GM23338 (cell line): ENCODE measurements at regions not wholly inside any gene's neighbourhood (a gene's known extent, or its start where the extent isn't known, plus 50 kb on each side); places are given as distances from the start of the nearest gene placed in this dataset.

Experiments used
- ATAC-seq: fragments of 200-7000 bp; cut with Tn5 transposase; 3 replicates; pipeline ENCODE4 v1.9.1; 2020
- DNase-seq: peaks from one replicate; pipeline ENCODE4 v3.0.0-alpha.2; 2015; ENCODE audit warnings: low spot score
- H2AFZ ChIP-seq: fragments of 200-600 bp; sonication (generic); 2 replicates; pipeline ENCODE4 v1.8.0; 2016; ENCODE audit warnings: antibody characterized with exemption, mild to moderate bottlenecking, moderate library complexity
- H3F3A ChIP-seq: fragments of 200-600 bp; sonication (generic); replicated peaks from 2 replicates; pipeline ENCODE4 v1.8.0; 2017; ENCODE audit warnings: antibody characterized with exemption, mixed run types, low read depth
- H3K27ac ChIP-seq: fragments of 200-600 bp; sonication (generic); 2 replicates; pipeline ENCODE4 v1.6.1; 2016; ENCODE audit warnings: low read depth
- H3K27me3 ChIP-seq: fragments of 200-600 bp; sonication (generic); 2 replicates; pipeline ENCODE4 v1.8.0; 2016; ENCODE audit warnings: mild to moderate bottlenecking, mixed run types, moderate library complexity; ENCODE audit not compliant: insufficient read depth
- H3K36me3 ChIP-seq: fragments of 200-600 bp; sonication (generic); 2 replicates; pipeline ENCODE4 v1.8.0; 2016; ENCODE audit warnings: mild to moderate bottlenecking; ENCODE audit not compliant: insufficient read depth
- H3K4me1 ChIP-seq: fragments of 200-600 bp; sonication (generic); 2 replicates; pipeline ENCODE4 v1.8.0; 2016; ENCODE audit warnings: mild to moderate bottlenecking, moderate library complexity; ENCODE audit not compliant: insufficient read depth
- H3K4me2 ChIP-seq: fragments of 200-600 bp; sonication (generic); 2 replicates; pipeline ENCODE4 v1.7.1; 2017; ENCODE audit warnings: mixed run types
- H3K4me3 ChIP-seq: fragments of 200-600 bp; sonication (generic); 2 replicates; pipeline ENCODE4 v1.6.1; 2016; ENCODE audit warnings: mixed run types
- H3K79me2 ChIP-seq: fragments of 200-600 bp; sonication (generic); replicated peaks from 2 replicates; pipeline ENCODE4 v1.8.0; 2017; ENCODE audit warnings: mild to moderate bottlenecking; ENCODE audit not compliant: insufficient read depth
- H3K9me2 ChIP-seq: fragments of 200-600 bp; sonication (generic); 2 replicates; pipeline ENCODE4 v1.8.0; 2017; ENCODE audit not compliant: insufficient read depth
- H4K20me1 ChIP-seq: fragments of 200-600 bp; sonication (generic); replicated peaks from 2 replicates; pipeline ENCODE4 v1.8.0; 2017; ENCODE audit warnings: mild to moderate bottlenecking; ENCODE audit not compliant: insufficient read depth
- H3K27ac Mint-ChIP-seq: 2 replicates; pipeline ENCODE4 v1.8.0; 2020; ENCODE audit warnings: inconsistent platforms, mild to moderate bottlenecking, moderate library complexity, mixed read lengths
- H3K27me3 Mint-ChIP-seq: 3 replicates; pipeline ENCODE4 v1.8.0; 2022; ENCODE audit warnings: low read depth, mild to moderate bottlenecking, moderate library complexity, mixed read lengths, inconsistent platforms; ENCODE audit not compliant: insufficient read depth, poor library complexity
- H3K36me3 Mint-ChIP-seq: 3 replicates; pipeline ENCODE4 v1.8.0; 2021; ENCODE audit warnings: low read depth, mild to moderate bottlenecking, inconsistent platforms, moderate library complexity, mixed read lengths
- H3K4me1 Mint-ChIP-seq: 3 replicates; pipeline ENCODE4 v1.8.0; 2020; ENCODE audit warnings: mild to moderate bottlenecking, inconsistent platforms, mixed read lengths
- H3K4me3 Mint-ChIP-seq: 3 replicates; pipeline ENCODE4 v1.8.0; 2021; ENCODE audit warnings: moderate library complexity, mild to moderate bottlenecking, inconsistent platforms, mixed read lengths
- H3K9me3 Mint-ChIP-seq: 3 replicates; pipeline ENCODE4 v1.8.0; 2020; ENCODE audit warnings: moderate library complexity, mild to moderate bottlenecking, inconsistent platforms, mixed read lengths
- CREB1 ChIP-seq: fragments of 250-450 bp; sonication (Bioruptor Pico); IDR thresholded peaks from 2 replicates; pipeline ENCODE4 v1.5.0; 2020; ENCODE audit warnings: low read depth, mild to moderate bottlenecking, moderate library complexity
- ETS1 ChIP-seq: IDR thresholded peaks from 2 replicates; pipeline ENCODE4 v1.6.1; 2016; ENCODE audit warnings: antibody characterized with exemption
- EZH2 ChIP-seq: fragments of 200-600 bp; sonication (generic); IDR thresholded peaks from one replicate; pipeline ENCODE4 v1.8.0; 2017; ENCODE audit warnings: antibody characterized with exemption, mild to moderate bottlenecking, low read depth; ENCODE audit not compliant: unreplicated experiment
- EZH2phosphoT487 ChIP-seq: fragments of 200-600 bp; sonication (generic); IDR thresholded peaks from one replicate; pipeline ENCODE4 v1.8.1; 2018; ENCODE audit warnings: antibody characterized with exemption; ENCODE audit not compliant: unreplicated experiment
- NANOG ChIP-seq: IDR thresholded peaks from 2 replicates; pipeline ENCODE4 v1.6.1; 2016; ENCODE audit warnings: antibody characterized with exemption, borderline replicate concordance
- POLR2AphosphoS5 ChIP-seq: IDR thresholded peaks from 2 replicates; pipeline ENCODE4 v1.6.1; 2016; ENCODE audit warnings: antibody characterized with exemption, low read depth
- REST ChIP-seq: IDR thresholded peaks from one replicate; pipeline ENCODE4 v1.6.1; 2018; ENCODE audit warnings: antibody characterized with exemption; ENCODE audit not compliant: unreplicated experiment
- STAT1 ChIP-seq: IDR thresholded peaks from one replicate; pipeline ENCODE4 v1.6.1; 2016; ENCODE audit warnings: antibody characterized with exemption; ENCODE audit not compliant: unreplicated experiment
- ZNF114 ChIP-seq: fragments of 250-450 bp; sonication (Bioruptor Pico); IDR thresholded peaks from 2 replicates; pipeline ENCODE4 v1.5.0; 2020; ENCODE audit warnings: mild to moderate bottlenecking, moderate library complexity
- ZNF331 ChIP-seq: fragments of 250-450 bp; sonication (Bioruptor Pico); IDR thresholded peaks from 2 replicates; pipeline ENCODE4 v1.5.0; 2020; ENCODE audit warnings: low read depth, mild to moderate bottlenecking, moderate library complexity
- ZNF462 ChIP-seq: fragments of 250-450 bp; sonication (Bioruptor Pico); IDR thresholded peaks from 2 replicates; pipeline ENCODE4 v1.5.0; 2020; ENCODE audit warnings: mild to moderate bottlenecking, moderate library complexity

- Mint-ChIP-seq H3K27ac (no peak overlapping the region), H3K27me3 (no peaks in the 10 kb centered on the region), H3K9me3 (no peaks in the 10 kb centered on the region), H3K36me3 (no peaks in the 10 kb centered on the region), H3K4me1 (peaks cover 14% of the 10 kb centered on the region; the same call in 2 of the 3 replicates), H3K4me3 (no peak overlapping the region)
- DNase-seq (no peak), ATAC-seq (no peak)
- no peak overlapping the region for H3K4me2 ChIP-seq
- H2AFZ ChIP-seq: no peak overlapping the region
- no peaks in the 10 kb centered on the region for H3K9me2 ChIP-seq
- no peaks in the 10 kb centered on the region for H3F3A ChIP-seq
- peaks cover 9% of the 10 kb centered on the region for H3K4me1 ChIP-seq
- no peak overlapping the region for H3K27ac ChIP-seq
- H3K27me3 ChIP-seq: no peaks in the 10 kb centered on the region
- TF ChIP-seq ZNF114 (CRISPR knock-in tag) (no peak), ZNF331 (CRISPR knock-in tag) (no peak), ETS1 (no peak), NANOG (no peak), ZNF462 (CRISPR knock-in tag) (no peak), EZH2phosphoT487 (no peak), CREB1 (CRISPR knock-in tag) (no peak), REST (no peak), STAT1 (no peak), POLR2AphosphoS5 (no peak), EZH2 (no peak)
- no peaks in the 10 kb centered on the region for H3K36me3 ChIP-seq
- H3K4me3 ChIP-seq: no peak overlapping the region
- H4K20me1 ChIP-seq: no peaks in the 10 kb centered on the region
- no peaks in the 10 kb centered on the region for H3K79me2 ChIP-seq
These were observed 242.5 kb upstream of the PCDH15 start for GRCh38 chr10:55043540-55043939.
